ENCODE measurements at regions not wholly inside any gene's neighbourhood (a gene's known extent, or its start where the extent isn't known, plus 50 kb on each side); places are given as distances from the start of the nearest gene placed in this dataset.

GRCh38 chr7:46681865-46682503, 760.9 kb upstream of the IGFBP3 start:
- intact Hi-C loops (cut with micrococcal nuclease), result no loop called here
- H3K36me3 Mint-ChIP-seq (ENCODE audit: insufficient read depth, unreplicated experiment), result no peaks in the 10 kb centered on the region
- peaks cover 21% of the 10 kb centered on the region for H3K4me1 Mint-ChIP-seq (ENCODE audit: insufficient read depth, unreplicated experiment)
- no peak overlapping the region for H3K27ac Mint-ChIP-seq (ENCODE audit: low read depth, unreplicated experiment)
- H3K4me3 Mint-ChIP-seq (ENCODE audit: unreplicated experiment), result no peak overlapping the region
- H3K27me3 Mint-ChIP-seq (ENCODE audit: insufficient read depth, unreplicated experiment), result no peaks in the 10 kb centered on the region
- no TSS peak for BruUV-seq (replicated peaks)
- TF ChIP-seq CTCF (IDR thresholded peaks at IDR 0.05; ENCODE audit: unreplicated experiment), result no peak
- H3K9me3 Mint-ChIP-seq (ENCODE audit: unreplicated experiment), result no peaks in the 10 kb centered on the region
- no peak for DNase-seq (ENCODE audit: unreplicated experiment)
- ChIA-PET CTCF (interaction anchor here (0.6 to 0.7 kb wide), 2 partner anchors 23 to 25 kb away, joined by 4 to 5 read pairs; no protein-coding TSS in a partner anchor), POLR2A (interaction anchor here (0.7 to 1.3 kb wide), 2 partner anchors 30 to 93 kb away, joined by 3 read pairs; no protein-coding TSS in a partner anchor)

GRCh38 chr7:46680147-46680546, 759.1 kb upstream of the IGFBP3 start:
- Mint-ChIP-seq H3K27me3 (ENCODE audit: insufficient read depth, unreplicated experiment) (no peaks in the 10 kb centered on the region), H3K4me1 (ENCODE audit: insufficient read depth, unreplicated experiment) (peaks cover 21% of the 10 kb centered on the region), H3K36me3 (ENCODE audit: insufficient read depth, unreplicated experiment) (no peaks in the 10 kb centered on the region), H3K4me3 (ENCODE audit: unreplicated experiment) (no peak overlapping the region), H3K27ac (ENCODE audit: low read depth, unreplicated experiment) (no peak overlapping the region), H3K9me3 (ENCODE audit: unreplicated experiment) (no peaks in the 10 kb centered on the region)
- ChIA-PET CTCF (no interaction called here), POLR2A (no interaction called here)
- intact Hi-C loops (cut with micrococcal nuclease), result no loop called here
- TF ChIP-seq CTCF (IDR thresholded peaks at IDR 0.05; ENCODE audit: unreplicated experiment), result no peak
- DNase-seq (ENCODE audit: unreplicated experiment), result peak; percentile 52
- BruUV-seq (replicated peaks), result no TSS peak

GRCh38 chr7:46679671-46680070, 758.6 kb upstream of the IGFBP3 start:
- ChIA-PET CTCF (no interaction called here), POLR2A (no interaction called here)
- Mint-ChIP-seq H3K9me3 (ENCODE audit: unreplicated experiment) (no peaks in the 10 kb centered on the region), H3K27me3 (ENCODE audit: insufficient read depth, unreplicated experiment) (no peaks in the 10 kb centered on the region), H3K4me3 (ENCODE audit: unreplicated experiment) (no peak overlapping the region), H3K36me3 (ENCODE audit: insufficient read depth, unreplicated experiment) (no peaks in the 10 kb centered on the region), H3K27ac (ENCODE audit: low read depth, unreplicated experiment) (no peak overlapping the region), H3K4me1 (ENCODE audit: insufficient read depth, unreplicated experiment) (peaks cover 21% of the 10 kb centered on the region)
- DNase-seq (ENCODE audit: unreplicated experiment), result no peak
- no peak for TF ChIP-seq CTCF (IDR thresholded peaks at IDR 0.05; ENCODE audit: unreplicated experiment)
- BruUV-seq (replicated peaks), result no TSS peak
- intact Hi-C loops (cut with micrococcal nuclease), result no loop called here

GRCh38 chr7:46678421-46678820, 757.3 kb upstream of the IGFBP3 start:
- ChIA-PET POLR2A (no interaction called here), CTCF (no interaction called here)
- intact Hi-C loops (cut with micrococcal nuclease), result no loop called here
- no peaks in the 10 kb centered on the region for H3K27me3 Mint-ChIP-seq (ENCODE audit: insufficient read depth, unreplicated experiment)
- H3K4me1 Mint-ChIP-seq (ENCODE audit: insufficient read depth, unreplicated experiment), result peaks cover 21% of the 10 kb centered on the region
- no peaks in the 10 kb centered on the region for H3K9me3 Mint-ChIP-seq (ENCODE audit: unreplicated experiment)
- no peaks in the 10 kb centered on the region for H3K36me3 Mint-ChIP-seq (ENCODE audit: insufficient read depth, unreplicated experiment)
- no peak overlapping the region for H3K4me3 Mint-ChIP-seq (ENCODE audit: unreplicated experiment)
- BruUV-seq (replicated peaks), result no TSS peak
- no peak for TF ChIP-seq CTCF (IDR thresholded peaks at IDR 0.05; ENCODE audit: unreplicated experiment)
- H3K27ac Mint-ChIP-seq (ENCODE audit: low read depth, unreplicated experiment), result no peak overlapping the region
- no peak for DNase-seq (ENCODE audit: unreplicated experiment)
